ENCODE measurements at regions not wholly inside any gene's neighbourhood (a gene's known extent, or its start where the extent isn't known, plus 50 kb on each side); places are given as distances from the start of the nearest gene placed in this dataset.

GRCh38 chr2:12163866-12164265, 417.4 kb downstream of the LPIN1 start:
- intact Hi-C loops (cut with DNase I), result loop anchor here in 1 of 4 donors (10.0 kb wide), 1 partner anchor 329 kb away; no protein-coding TSS in a partner anchor
- 97% methylated on average over 12 of the region's 12 CpGs for WGBS
- Histone ChIP-seq H3K4me1 (ENCODE audit: control insufficient read depth, insufficient read depth, low read length) (peaks cover 4% of the 10 kb centered on the region), H3K27me3 (ENCODE audit: control insufficient read depth, insufficient read depth) (no peaks in the 10 kb centered on the region), H3K9me3 (ENCODE audit: control insufficient read depth, low read length) (no peaks in the 10 kb centered on the region), H3K4me3 (ENCODE audit: low read length) (no peak overlapping the region), H3K27ac (ENCODE audit: low read length) (no peak overlapping the region)
- DNase-seq, result no peak
- no peak for ATAC-seq

GRCh38 chr2:12164689-12165088, 418.3 kb downstream of the LPIN1 start:
- 86% methylated on average over 5 of the region's 5 CpGs for WGBS

GRCh38 chr2:12167525-12168317, 421.3 kb downstream of the LPIN1 start:
- DNase-seq (peak in 2 of 3 donors; percentile 56 to 72), ATAC-seq (peak in 1 of 2 donors; percentile 13)
- H3K9me3 ChIP-seq (ENCODE audit: control insufficient read depth, low read length), result no peaks in the 10 kb centered on the region
- H3K27me3 ChIP-seq (ENCODE audit: control insufficient read depth, insufficient read depth), result no peaks in the 10 kb centered on the region
- 76% methylated on average over 13 of the region's 13 CpGs for WGBS
- H3K4me3 ChIP-seq (ENCODE audit: low read length), result no peak overlapping the region
- peaks cover 13% of the 10 kb centered on the region for H3K4me1 ChIP-seq (ENCODE audit: control insufficient read depth, insufficient read depth, low read length)
- no peak overlapping the region for H3K27ac ChIP-seq (ENCODE audit: low read length)
- intact Hi-C loops (cut with DNase I), result loop anchor here in 2 of 4 donors (5.0 to 10.0 kb wide), 2 partner anchors 333 to 550 kb away; partner anchors contain the start of gene TRIB2 (in 1 of the 2)

More at GRCh38 chr2:12164689-12165088, 418.3 kb downstream of the LPIN1 start:
- no peaks in the 10 kb centered on the region for H3K27me3 ChIP-seq (ENCODE audit: control insufficient read depth, insufficient read depth)
- DNase-seq, result no peak
- no peak overlapping the region for H3K4me3 ChIP-seq (ENCODE audit: low read length)
- peaks cover 12% of the 10 kb centered on the region for H3K4me1 ChIP-seq (ENCODE audit: control insufficient read depth, insufficient read depth, low read length)
- no peak overlapping the region for H3K27ac ChIP-seq (ENCODE audit: low read length)
- intact Hi-C loops (cut with DNase I), result loop anchor here in 2 of 4 donors (5.0 to 10.0 kb wide), 2 partner anchors 330 to 553 kb away; partner anchors contain the start of gene TRIB2 (in 1 of the 2)
- no peaks in the 10 kb centered on the region for H3K9me3 ChIP-seq (ENCODE audit: control insufficient read depth, low read length)
- no peak for ATAC-seq

GRCh38 chr2:12168354-12168753, 421.9 kb downstream of the LPIN1 start:
- no peak overlapping the region for H3K27ac ChIP-seq (ENCODE audit: low read length)
- peaks cover 13% of the 10 kb centered on the region for H3K4me1 ChIP-seq (ENCODE audit: control insufficient read depth, insufficient read depth, low read length)
- H3K4me3 ChIP-seq (ENCODE audit: low read length), result no peak overlapping the region
- intact Hi-C loops (cut with DNase I), result loop anchor here in 2 of 4 donors (5.0 to 10.0 kb wide), 2 partner anchors 334 to 549 kb away; partner anchors contain the start of gene TRIB2 (in 1 of the 2)
- no peak for DNase-seq
- ATAC-seq, result no peak
- H3K27me3 ChIP-seq (ENCODE audit: control insufficient read depth, insufficient read depth), result no peaks in the 10 kb centered on the region
- WGBS, result 82% methylated on average over 6 of the region's 6 CpGs
- H3K9me3 ChIP-seq (ENCODE audit: control insufficient read depth, low read length), result no peaks in the 10 kb centered on the region

GRCh38 chr2:12168791-12169388, 422.5 kb downstream of the LPIN1 start:
- no peak overlapping the region for H3K4me3 ChIP-seq (ENCODE audit: low read length)
- ATAC-seq (peak; percentile 81 to 84), DNase-seq (peak in 1 of 3 donors; percentile 60)
- H3K4me1 ChIP-seq (ENCODE audit: control insufficient read depth, insufficient read depth, low read length), result peaks cover 13% of the 10 kb centered on the region
- intact Hi-C loops (cut with DNase I), result loop anchor here in 2 of 4 donors (5.0 to 10.0 kb wide), 2 partner anchors 334 to 548 kb away; partner anchors contain the start of gene TRIB2 (in 1 of the 2)
- peak overlapping the region; percentile 51 for H3K27ac ChIP-seq (ENCODE audit: low read length)
- H3K9me3 ChIP-seq (ENCODE audit: control insufficient read depth, low read length), result no peaks in the 10 kb centered on the region
- 50% methylated on average over 4 of the region's 4 CpGs for WGBS
- H3K27me3 ChIP-seq (ENCODE audit: control insufficient read depth, insufficient read depth), result no peaks in the 10 kb centered on the region

GRCh38 chr2:12169721-12170120, 423.3 kb downstream of the LPIN1 start:
- intact Hi-C loops (cut with DNase I), result loop anchor here in 2 of 4 donors (5.0 to 10.0 kb wide), 2 partner anchors 335 to 548 kb away; partner anchors contain the start of gene TRIB2 (in 1 of the 2)
- no peaks in the 10 kb centered on the region for H3K9me3 ChIP-seq (ENCODE audit: control insufficient read depth, low read length)
- peak; percentile 57 to 68 (median 60) for DNase-seq
- H3K27me3 ChIP-seq (ENCODE audit: control insufficient read depth, insufficient read depth), result no peaks in the 10 kb centered on the region
- H3K4me3 ChIP-seq (ENCODE audit: low read length), result no peak overlapping the region
- WGBS, result 36% methylated on average over 6 of the region's 6 CpGs
- no peak overlapping the region for H3K27ac ChIP-seq (ENCODE audit: low read length)
- peak; percentile 75 to 94 for ATAC-seq
- H3K4me1 ChIP-seq (ENCODE audit: control insufficient read depth, insufficient read depth, low read length), result peaks cover 13% of the 10 kb centered on the region

- WGBS, result 34% methylated on average over 5 of the region's 5 CpGs
- Histone ChIP-seq H3K4me3 (ENCODE audit: low read length) (no peak overlapping the region), H3K27ac (ENCODE audit: low read length) (no peak overlapping the region), H3K4me1 (ENCODE audit: control insufficient read depth, insufficient read depth, low read length) (peaks cover 13% of the 10 kb centered on the region), H3K9me3 (ENCODE audit: control insufficient read depth, low read length) (no peaks in the 10 kb centered on the region), H3K27me3 (ENCODE audit: control insufficient read depth, insufficient read depth) (no peaks in the 10 kb centered on the region)
- ATAC-seq (peak in 1 of 2 donors; percentile 57), DNase-seq (no peak)
- intact Hi-C loops (cut with DNase I), result no loop called here
Measured at GRCh38 chr2:12170121-12170520, 423.7 kb downstream of the LPIN1 start.

GRCh38 chr2:12173271-12173942, 427.0 kb downstream of the LPIN1 start:
- intact Hi-C loops (cut with DNase I), result no loop called here
- Histone ChIP-seq H3K9me3 (ENCODE audit: control insufficient read depth, low read length) (no peaks in the 10 kb centered on the region), H3K27me3 (ENCODE audit: control insufficient read depth, insufficient read depth) (no peaks in the 10 kb centered on the region), H3K27ac (ENCODE audit: low read length) (no peak overlapping the region), H3K4me1 (ENCODE audit: control insufficient read depth, insufficient read depth, low read length) (peaks cover 16% of the 10 kb centered on the region), H3K4me3 (ENCODE audit: low read length) (no peak overlapping the region)
- ATAC-seq (no peak), DNase-seq (no peak)
- WGBS, result 97% methylated on average over 1 of the region's 1 CpG

GRCh38 chr2:12173943-12174340, 427.5 kb downstream of the LPIN1 start:
- Histone ChIP-seq H3K27ac (ENCODE audit: low read length) (no peak overlapping the region), H3K4me3 (ENCODE audit: low read length) (no peak overlapping the region), H3K27me3 (ENCODE audit: control insufficient read depth, insufficient read depth) (no peaks in the 10 kb centered on the region), H3K9me3 (ENCODE audit: control insufficient read depth, low read length) (no peaks in the 10 kb centered on the region), H3K4me1 (ENCODE audit: control insufficient read depth, insufficient read depth, low read length) (peaks cover 13% of the 10 kb centered on the region)
- DNase-seq, result no peak
- intact Hi-C loops (cut with DNase I), result no loop called here
- no peak for ATAC-seq
- 88% methylated on average over 2 of the region's 2 CpGs for WGBS

GRCh38 chr2:12175323-12175722, 428.9 kb downstream of the LPIN1 start:
- 92% methylated on average over 2 of the region's 2 CpGs for WGBS
- intact Hi-C loops (cut with DNase I), result no loop called here
- no peak for ATAC-seq

More at GRCh38 chr2:12175323-12175722, 428.9 kb downstream of the LPIN1 start:
- no peaks in the 10 kb centered on the region for H3K27me3 ChIP-seq (ENCODE audit: control insufficient read depth, insufficient read depth)
- no peak overlapping the region for H3K4me3 ChIP-seq (ENCODE audit: low read length)
- no peak overlapping the region for H3K27ac ChIP-seq (ENCODE audit: low read length)
- H3K4me1 ChIP-seq (ENCODE audit: control insufficient read depth, insufficient read depth, low read length), result peaks cover 5% of the 10 kb centered on the region
- H3K9me3 ChIP-seq (ENCODE audit: control insufficient read depth, low read length), result no peaks in the 10 kb centered on the region
- DNase-seq, result no peak
